Astrocyte of the hippocampus (primary cell): ENCODE measurements at regions not wholly inside any gene's neighbourhood (a gene's known extent, or its start where the extent isn't known, plus 50 kb on each side); places are given as distances from the start of the nearest gene placed in this dataset.
"Not testable (repeated sequence)": the region's sequence is repeated elsewhere in the genome, so short reads cannot be mapped to it uniquely, and the experiment has no call there.

Source experiments
- DNase-seq: peaks from one replicate; pipeline ENCODE4 v3.0.0; 2011; ENCODE audit warnings: low read depth, low spot score

- DNase-seq = peak; percentile 41
These were observed 100.0 kb upstream of the EDEM3 start for GRCh38 chr1:184854496-184855140.

GRCh38 chr1:184854036-184854435, 99.4 kb upstream of the EDEM3 start:
- DNase-seq = no peak

GRCh38 chr1:184851822-184852746, 97.4 kb upstream of the EDEM3 start:
- no peak for DNase-seq

- no peak for DNase-seq
These were observed 89.3 kb upstream of the EDEM3 start for GRCh38 chr1:184843732-184844495.

GRCh38 chr1:184840596-184840995, 85.9 kb upstream of the EDEM3 start:
- no peak for DNase-seq

GRCh38 chr1:184838504-184838951, 83.9 kb upstream of the EDEM3 start:
- DNase-seq = peak; percentile 82

GRCh38 chr1:184836934-184837895, 82.6 kb upstream of the EDEM3 start:
- DNase-seq = no peak

- DNase-seq = no peak
These were observed 81.5 kb upstream of the EDEM3 start for GRCh38 chr1:184836141-184836540.

- DNase-seq = not testable (repeated sequence)
These were observed 79.3 kb upstream of the EDEM3 start for GRCh38 chr1:184833994-184834393.

- DNase-seq = no peak
These were observed 77.9 kb upstream of the EDEM3 start for GRCh38 chr1:184832517-184832916.

- not testable (repeated sequence) for DNase-seq
These were observed 74.8 kb upstream of the EDEM3 start for GRCh38 chr1:184829496-184829895.

GRCh38 chr1:184828369-184828717, 73.7 kb upstream of the EDEM3 start:
- no peak for DNase-seq

- peak; percentile 86 for DNase-seq
These were observed 73.1 kb upstream of the EDEM3 start for GRCh38 chr1:184827600-184828368.

GRCh38 chr1:184826001-184826400, 71.3 kb upstream of the EDEM3 start:
- DNase-seq = no peak

- DNase-seq = no peak
These were observed 70.9 kb upstream of the EDEM3 start for GRCh38 chr1:184825571-184825970.

- DNase-seq = no peak
These were observed 70.1 kb upstream of the EDEM3 start for GRCh38 chr1:184824691-184825323.

GRCh38 chr1:184823080-184823479, 68.4 kb upstream of the EDEM3 start:
- DNase-seq = no peak

GRCh38 chr1:184822267-184822666, 67.6 kb upstream of the EDEM3 start:
- DNase-seq = no peak

GRCh38 chr1:184821658-184822057, 67.0 kb upstream of the EDEM3 start:
- no peak for DNase-seq

GRCh38 chr1:184820956-184821355, 66.3 kb upstream of the EDEM3 start:
- no peak for DNase-seq
